ENCODE measurements at regions not wholly inside any gene's neighbourhood (a gene's known extent, or its start where the extent isn't known, plus 50 kb on each side); places are given as distances from the start of the nearest gene placed in this dataset.
"Not testable (repeated sequence)": the region's sequence is repeated elsewhere in the genome, so short reads cannot be mapped to it uniquely, and the experiment has no call there.

DNA sequence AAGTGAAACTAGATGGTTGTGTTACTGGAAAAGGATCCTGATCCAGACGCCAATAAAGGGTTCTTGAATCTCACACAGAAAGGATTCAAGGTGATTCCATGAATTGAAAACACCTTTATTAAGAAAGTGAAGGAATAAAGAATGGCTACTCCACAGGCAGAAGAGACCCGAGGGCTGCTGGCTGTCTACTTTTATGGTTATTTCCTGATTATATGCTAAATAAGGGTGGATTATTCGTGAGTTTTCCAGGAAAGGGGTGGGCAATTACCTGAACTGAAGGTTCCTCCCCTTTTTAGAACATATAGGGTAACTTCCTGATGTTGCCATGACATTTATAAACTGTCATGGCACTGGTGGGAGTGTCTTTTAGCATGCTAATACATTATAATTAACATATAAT, 50.9 kb upstream of the WARS2 start:
- DNase-seq = no peak

DNA sequence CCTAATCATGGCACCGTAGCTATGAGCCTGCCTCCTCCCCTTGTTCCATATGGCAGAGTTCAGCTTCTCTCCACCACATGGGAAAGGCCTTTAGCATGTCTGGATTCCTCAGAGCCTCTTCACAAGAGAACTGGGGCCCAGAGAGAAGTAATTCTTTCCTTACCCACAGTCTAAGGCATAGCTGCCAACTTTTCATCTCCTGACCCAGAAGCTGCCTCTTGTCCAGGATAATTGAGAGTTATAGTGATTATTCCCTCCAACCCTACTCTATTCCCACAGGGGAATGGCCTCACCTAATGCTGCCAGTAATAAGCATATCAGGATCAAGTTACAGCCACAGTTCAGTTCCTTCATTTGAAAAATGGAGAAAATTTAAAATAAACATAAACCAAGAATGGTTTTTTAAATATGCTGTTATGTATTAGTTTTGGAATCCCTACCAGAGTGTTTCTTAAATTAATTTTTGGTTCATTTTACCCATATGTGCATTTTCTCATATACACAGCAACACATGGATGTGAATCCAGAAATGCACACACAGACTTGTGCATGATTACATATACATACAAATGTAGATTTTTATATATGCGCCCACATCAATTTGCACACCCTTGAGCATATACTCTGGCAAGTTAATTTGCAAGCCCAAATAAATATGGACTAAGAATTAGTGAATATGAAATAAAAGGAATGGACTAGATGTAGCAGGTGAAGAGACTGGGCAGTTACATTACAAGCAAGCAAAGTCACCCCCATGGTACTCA, 63.9 kb upstream of the WARS2 start:
- DNase-seq = no peak

DNA sequence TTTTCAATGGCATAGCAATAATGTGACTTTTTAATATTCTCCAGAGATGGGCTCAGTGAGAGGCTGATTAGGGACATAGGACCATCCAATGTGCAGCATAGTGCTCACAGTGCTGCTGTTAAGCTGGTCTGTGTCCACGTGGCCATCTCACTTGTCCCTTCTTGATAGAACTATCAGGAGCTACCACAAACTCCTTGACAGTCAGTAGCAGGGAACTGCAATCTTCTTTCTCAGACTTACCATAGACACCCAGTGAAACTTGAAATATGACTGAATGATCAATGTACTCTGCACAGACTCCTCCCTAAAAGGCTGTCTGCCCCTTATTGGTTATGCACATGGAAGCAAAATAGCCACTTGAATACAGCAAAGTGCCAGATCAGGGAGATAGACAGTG, 64.5 kb upstream of the WARS2 start:
- DNase-seq = no peak

DNA sequence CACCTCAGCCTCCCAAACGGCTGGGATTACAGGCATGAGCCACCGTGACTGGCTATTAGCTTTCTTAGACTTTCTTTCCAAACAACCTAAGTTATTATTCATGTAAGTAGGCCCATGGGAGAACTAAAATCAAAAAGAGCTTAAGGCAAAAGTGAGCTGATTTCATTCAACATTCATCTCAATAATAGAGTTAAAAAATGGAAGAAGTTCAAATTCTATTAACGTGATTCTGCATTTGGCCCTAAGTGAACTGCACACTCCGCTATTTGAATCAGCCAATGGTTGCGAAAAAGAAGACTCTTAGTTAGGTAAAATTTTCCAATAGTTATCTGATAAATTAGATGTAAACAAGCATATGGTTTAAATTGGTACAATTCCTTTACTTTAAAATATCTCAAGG, 68.6 kb upstream of the WARS2 start:
- no peak for DNase-seq

DNA sequence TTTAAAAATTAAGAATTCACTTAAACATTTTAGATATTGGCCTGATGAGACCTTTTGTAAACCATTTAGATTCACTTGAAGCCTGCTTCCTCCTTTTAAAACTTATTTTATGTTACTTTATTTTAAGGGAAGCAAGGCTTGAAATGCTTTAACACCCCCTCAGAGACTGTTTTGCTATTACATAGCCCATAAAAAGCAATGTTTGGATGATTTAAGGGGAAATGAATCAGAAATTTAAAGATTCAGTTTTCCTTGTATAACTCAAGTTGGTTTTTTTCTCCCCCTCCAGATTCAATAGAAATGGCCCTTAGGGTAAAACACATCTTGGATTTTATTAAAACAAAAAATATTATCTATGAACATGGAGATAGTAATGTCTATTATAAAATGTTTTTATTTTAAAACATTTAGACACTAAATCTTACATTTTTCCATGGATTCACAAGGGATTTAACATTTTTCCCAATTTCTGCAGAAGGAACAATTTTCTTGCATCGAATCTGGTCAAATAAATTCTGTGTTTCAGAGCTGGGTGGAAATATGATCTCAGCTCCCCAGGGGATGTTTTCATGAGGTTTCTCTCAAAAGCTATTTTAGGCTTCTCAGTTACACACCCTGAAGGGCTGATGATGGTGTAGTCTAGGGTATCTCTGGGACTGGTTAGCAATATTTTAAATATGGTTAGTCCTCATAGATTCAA, 69.3 kb upstream of the WARS2 start:
- no peak for DNase-seq

DNA sequence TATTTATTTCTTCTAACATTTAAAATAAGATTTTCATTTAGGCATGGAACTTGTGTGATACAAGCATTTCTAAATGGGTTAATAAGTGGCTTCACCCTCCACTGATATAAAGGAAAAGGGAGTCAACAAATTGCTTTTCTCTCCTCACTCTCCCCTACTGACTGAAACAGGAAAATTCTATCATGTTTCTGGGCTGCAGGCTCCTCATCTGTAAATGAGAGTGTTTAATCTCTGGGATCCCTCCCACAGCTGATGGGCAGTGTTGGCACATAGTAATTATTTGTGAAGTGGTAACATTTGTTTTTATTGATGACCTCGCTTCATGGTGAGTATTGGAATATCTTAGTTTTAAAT, 69.8 kb upstream of the WARS2 start:
- DNase-seq = no peak

DNA sequence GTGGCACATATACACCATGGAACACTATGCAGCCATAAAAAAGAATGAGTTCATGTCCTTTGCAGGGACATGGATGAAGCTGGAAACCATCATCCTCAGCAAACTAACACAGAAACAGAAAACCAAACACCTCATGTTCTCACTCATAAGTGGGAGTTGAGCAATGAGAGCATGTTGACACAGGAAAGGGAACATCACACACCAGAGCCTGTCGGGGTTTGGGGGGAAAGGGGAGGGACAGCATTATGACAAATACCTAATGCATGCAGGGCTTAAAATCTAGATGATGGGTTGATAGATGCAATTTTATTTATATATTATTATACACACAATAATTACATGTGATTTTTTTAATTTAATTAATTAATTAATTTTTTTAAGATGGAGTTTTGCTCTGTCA, 72.8 kb upstream of the WARS2 start:
- not testable (repeated sequence) for DNase-seq

DNA sequence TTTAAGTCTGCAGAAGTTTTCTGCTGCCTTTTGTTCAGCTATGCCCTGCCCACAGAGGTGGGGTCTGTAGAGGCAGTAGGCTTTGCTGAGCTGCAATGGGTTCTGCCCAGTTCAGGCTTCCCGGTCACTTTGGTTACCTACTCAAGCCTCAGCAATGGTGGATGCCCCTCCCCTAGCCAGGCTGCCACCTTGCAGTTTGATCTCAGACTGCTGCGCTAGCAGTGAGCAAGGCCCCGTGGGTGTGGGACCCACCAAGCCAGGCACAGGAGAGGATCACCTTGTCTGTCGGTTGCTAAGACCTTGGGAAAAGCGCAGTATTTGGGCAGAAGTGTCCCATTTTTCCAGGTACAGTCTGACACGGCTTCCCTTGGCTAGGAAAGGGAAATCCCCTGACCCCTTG, 74.5 kb upstream of the WARS2 start:
- DNase-seq = not testable (repeated sequence)

DNA sequence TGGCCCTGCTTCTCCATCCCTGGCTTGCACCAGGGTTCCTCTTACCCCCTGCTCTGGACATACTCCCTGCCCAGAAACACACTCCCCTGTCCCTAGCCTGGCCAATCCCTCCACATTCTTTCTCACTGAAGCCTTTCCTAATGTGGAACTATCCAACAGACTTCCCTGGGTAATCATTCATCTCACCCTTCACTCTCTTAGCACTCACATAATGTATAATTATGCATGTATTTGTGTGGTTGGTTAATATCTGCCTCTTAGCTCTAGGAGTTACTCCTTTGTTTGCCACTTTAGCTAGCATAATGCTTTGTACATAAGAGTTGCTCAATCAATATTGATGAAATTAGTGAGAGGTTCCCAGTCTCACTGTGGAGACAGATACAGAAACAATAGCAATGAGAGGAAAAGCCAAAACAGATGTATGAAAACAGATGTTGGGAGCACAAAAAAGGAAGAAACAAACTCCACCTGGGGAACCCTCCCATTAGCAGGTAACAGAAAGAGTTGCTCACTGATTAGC, 76.9 kb upstream of the WARS2 start:
- no peak for DNase-seq

DNA sequence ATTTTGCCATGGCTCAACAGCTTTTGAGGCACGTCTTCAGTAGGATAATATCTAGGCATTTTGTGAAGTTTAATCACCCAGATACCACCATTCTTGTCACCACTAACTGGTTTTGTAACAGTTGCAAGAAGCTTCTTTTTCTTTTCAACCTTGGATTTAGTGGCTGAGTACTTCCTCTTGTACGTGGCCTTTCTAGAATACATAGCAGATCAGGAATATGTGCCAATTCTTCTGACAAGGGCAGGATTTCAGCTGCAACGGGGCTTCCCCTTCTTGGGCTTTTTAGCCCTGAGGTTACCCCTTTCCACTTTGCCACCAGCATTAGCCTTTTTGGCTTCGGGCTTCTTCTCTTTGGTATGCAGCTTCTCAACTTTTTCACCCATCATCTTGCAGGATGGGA, 79.3 kb upstream of the WARS2 start:
- DNase-seq = no peak

DNA sequence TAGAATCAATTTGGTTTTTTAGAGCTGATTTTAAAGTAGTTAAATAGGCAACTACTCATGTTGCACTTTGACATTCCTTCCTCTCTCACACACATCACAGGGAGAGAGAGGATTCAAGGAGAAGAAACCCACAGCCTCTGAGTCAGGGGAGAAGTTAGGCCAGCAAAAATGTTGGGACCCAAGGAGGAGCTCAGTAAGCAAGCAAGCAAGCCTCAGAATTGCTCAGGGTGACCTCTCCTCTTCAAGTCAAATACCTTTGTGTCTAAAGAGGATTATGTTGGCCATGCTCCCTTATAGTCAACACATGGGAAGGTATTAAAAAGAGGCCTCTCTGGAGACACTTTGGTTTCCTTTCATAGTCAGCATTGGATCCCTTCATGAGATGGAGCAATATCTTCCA, 80.5 kb upstream of the WARS2 start:
- no peak for DNase-seq

DNA sequence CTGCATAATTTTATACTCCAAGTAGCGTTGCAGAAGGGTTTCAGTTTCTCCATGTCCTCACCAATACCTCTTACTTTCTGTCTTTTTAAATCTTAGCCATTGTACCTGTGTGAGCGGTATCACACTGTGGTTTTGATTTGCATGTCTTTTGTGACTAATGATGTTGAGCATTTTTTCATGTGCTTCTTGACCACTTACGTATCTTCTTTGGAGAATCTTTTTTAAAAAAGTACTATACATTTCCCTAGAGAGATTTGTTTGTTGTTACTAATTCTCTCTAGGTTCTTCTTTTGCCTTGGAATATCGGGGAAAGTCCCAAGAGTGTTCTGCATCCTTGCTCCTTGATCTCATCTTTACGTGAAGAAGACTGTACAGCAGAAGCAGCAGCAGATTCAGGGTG, 81.8 kb upstream of the WARS2 start:
- DNase-seq = no peak

DNA sequence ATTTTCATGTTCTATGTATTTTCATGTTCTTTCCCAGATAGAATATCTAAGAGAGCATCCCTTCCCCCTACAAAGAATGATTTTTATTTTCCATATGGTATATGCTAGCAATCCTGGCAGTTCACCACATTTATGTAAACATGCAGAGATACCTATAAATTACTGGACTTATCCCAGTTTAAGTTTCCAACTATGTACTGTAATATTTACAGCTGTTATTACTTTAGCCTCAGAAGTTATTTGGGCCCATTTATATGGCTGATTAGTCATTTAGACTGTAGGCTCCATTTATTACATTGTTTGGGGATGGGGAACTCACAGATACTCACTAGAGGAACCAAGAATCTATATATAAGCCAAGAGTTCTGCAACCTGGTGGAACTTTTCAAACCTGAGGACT, 84.8 kb upstream of the WARS2 start:
- DNase-seq = no peak

DNA sequence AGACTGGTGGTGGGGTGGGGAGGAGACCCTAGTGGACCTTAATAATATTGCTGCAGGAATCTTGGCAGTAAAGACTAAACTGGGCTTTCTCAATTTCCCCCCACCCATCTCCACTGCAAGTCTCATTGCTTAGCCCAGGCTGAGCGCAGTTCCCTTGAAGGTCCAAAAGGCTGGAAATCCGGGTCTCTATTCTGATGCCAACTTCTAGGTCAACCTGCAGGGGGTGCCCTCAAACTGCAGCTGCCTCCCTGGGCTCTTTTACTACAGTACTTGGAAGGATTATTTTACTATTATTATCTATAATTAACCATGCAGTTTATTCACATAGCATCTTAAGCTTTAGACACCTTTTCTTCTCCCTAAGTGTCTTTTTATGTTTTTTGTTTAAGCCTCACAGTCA, 85.4 kb upstream of the WARS2 start:
- no peak for DNase-seq

DNA sequence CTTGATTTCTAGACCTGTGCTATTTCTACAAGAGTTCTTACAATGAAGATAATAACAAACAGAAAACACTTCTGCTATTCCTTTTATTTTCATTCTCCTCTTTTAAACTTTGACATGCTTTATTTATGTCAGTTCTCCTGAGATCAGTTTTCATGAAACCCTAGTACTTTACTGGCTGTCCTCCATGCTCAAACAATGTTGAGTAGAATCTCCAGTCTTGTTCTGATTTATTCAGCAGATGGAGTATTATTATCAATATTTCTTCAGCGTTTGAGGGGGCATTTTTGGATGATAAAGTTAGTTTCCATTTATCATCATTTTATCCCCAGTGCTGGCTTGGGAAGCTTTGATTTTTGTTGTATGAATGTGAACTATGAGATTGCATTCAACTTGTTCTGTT, 85.9 kb upstream of the WARS2 start:
- DNase-seq = no peak

DNA sequence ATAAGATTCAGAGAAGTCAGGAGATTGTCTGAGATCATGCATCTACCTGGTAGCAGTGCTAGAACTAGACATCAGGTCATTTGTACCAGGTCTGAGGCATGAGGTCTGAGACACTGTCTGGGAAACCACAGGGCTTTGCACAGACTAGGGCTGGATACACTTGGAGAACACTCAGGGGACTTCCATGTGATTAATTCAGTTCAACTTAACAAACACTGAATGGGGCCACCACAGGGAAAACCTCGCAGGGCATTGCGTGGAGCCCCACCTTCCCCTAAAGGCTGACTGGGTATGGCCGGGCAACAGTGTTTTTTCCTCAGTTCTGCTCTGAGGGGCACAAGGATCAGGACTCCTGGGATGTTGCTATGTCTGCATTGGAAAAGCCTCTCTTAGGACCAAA, 86.5 kb upstream of the WARS2 start:
- DNase-seq = no peak

DNA sequence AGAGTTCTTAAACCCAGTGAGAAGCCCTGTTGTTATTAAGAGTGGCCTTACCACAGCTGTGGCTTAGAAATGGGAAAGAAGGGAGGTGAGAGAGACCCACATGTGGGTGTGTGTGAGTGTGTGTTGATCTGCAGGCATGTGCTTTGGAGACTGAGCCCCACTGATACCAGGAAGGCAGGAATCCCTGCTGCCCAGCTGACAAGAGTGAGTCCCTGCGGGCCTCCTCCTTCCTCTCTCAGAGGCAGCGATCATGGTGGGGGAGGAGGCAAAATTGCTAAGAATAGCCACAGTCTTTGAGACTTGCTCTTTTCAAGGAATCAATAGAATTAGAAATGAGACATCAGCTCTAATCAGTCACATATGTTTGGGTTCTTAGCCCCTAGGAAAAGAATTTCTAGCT, 87.0 kb upstream of the WARS2 start:
- DNase-seq = no peak

DNA sequence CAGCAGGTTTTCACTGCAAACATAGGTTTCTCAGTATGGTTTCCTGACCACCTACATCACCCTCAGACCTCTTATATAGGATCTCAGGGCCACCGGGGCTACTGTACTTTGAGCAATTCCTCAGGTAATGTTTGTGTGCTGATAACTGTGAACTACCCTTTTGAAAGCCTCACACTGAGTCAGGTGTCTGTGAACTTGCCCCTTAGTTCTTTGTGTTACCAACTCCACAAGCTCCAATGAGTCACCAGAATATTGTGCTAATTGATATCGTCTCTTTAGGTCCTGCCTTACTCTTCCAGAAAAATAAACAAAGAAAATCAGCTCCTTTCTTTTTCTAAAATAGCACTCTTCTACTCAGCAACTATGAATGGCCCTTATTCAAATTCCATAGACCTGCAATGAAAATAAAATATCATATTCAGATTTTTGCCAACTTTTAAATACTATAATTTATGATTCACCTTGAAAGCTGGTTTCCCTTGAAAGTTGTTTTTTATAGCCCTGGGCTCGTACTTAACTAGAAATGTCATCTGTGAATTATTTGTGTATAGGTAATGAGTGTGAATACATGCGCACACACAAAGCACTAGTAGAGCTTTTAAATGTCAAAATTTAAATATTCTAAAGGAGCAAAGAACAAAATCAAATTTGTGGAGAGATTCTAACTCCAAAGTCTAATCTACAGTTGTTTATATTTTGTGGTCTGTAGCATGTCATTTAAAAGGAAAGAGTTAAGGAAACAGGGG, 88.1 kb upstream of the WARS2 start:
- DNase-seq = no peak

DNA sequence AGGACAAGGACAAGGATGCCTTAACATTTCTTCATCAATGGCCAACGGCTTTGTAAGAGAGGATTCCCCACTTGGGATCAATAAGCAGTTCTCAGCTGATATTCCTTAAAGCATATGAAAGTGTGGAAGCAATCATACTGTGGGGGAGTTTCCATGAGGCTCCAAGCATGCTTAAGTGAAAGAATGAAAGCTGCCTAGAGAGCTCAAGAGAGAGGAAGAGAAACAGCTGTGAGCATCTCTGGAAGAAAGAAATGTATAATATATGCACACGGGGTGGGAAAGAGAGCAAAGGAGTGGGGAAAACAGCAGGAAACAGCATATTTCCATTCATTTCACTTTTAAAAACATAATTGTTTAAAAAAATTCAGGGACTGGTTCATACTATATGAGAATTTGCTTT, 94.7 kb upstream of the WARS2 start:
- no peak for DNase-seq

DNA sequence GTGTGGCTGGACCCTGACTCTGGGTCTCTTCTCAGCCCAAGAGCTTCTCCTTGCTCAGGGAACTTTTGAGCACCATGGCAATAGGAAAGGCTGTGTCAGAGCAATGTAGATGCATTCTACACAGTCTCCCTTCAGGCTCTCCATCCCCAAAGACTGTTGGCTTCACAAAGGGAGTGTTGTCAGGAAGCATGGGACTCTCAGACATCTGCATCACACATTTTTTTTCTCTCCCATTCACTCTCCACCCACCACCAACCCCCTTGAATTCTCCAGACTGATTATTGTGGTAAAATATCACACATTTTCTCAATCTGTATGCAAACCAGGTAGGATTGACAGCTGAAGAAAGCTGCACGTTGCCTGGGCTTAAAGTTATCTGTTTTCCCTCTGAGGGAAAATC, 105.4 kb upstream of the WARS2 start:
- DNase-seq = no peak

DNA sequence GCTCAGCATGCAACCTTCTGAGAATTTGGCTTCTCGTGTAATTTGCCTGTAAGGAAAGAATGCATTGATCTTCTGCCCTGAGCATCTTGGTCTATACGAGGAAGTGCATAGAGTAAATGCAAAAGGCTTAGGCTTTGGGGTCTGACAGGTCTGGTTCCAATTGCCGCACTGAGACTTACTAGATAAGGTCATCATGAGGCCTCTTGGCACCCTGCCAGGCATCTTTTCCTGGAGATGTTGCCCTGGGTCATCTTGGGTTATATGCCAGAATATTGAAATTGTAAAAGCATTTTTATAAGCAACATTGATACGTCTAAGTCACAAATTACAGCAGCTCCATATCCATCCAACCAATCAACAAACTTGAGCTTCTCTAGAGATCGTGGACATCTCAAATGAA, 108.8 kb upstream of the WARS2 start:
- no peak for DNase-seq

DNA sequence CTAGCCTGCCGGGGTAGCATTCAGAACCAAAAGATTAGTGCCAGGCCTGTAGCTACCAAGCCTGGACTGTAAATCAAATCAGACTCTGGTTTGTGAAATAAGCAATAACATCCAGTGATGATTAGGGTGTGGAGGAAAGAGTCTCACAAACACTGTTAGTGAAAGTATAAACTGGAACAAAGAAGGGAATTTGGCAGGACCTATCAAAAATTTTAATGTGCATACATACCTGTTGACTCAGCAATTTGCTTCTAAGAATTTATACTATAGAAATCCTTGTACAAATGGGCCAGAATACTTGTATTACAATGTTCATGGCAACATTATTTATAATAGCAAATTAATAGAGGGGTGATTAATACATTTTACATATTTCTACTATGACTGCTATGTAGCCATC, 109.8 kb upstream of the WARS2 start:
- no peak for DNase-seq

DNA sequence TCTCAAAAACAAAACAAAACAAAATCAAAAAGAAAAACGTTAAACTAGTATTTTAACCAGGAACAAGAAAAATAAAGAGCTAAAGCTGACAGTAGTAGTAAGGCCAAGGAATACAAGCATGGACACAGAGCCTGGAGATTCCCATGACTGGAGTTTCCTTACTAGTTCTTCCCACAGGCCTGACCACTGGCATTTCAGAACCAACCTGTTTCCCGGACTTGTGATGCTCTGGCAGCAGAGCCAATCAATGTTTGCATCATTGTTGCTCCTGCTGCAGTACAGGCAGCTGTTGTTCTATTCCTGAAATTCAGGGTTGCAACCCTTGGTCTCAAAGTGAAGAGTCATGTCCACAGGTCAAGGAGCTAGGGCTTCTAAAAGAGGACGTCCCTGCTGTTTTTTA, 111.3 kb upstream of the WARS2 start:
- no peak for DNase-seq

DNA sequence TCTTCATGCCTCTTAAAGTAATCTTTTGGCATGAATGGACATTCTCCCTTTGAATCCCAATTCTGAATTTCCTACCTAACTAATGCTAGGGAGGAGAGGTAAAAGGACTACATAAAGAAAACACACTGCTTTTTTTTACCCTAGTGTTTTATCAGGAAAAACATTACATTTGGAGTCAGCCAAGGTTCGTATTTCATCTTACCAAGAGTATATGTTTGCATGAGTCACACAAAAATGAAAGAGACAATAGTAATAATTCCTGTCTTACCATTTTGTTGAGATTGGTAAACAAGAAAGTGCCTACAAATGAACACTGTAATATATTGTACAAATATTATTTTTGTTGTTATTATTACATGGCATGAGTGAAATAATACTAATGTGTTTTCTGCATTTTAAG, 112.9 kb upstream of the WARS2 start:
- no peak for DNase-seq

Data from NCI-H1105 (cell line).